ENCODE measurements at regions not wholly inside any gene's neighbourhood (a gene's known extent, or its start where the extent isn't known, plus 50 kb on each side); places are given as distances from the start of the nearest gene placed in this dataset.

GRCh38 chr21:16145052-16145451 lies 415.3 kb downstream of the USP25 start:
- no peak for TF ChIP-seq CTCF (IDR thresholded peaks at IDR 0.05; ENCODE audit: insufficient read depth in 1 of 2, low read depth in 1 of 2, low read length in 1 of 2, severe bottlenecking in 1 of 2, unreplicated experiment in 1 of 2)
- H3K27me3 ChIP-seq (replicated peaks; ENCODE audit: control insufficient read depth, insufficient read depth, low read length), result no peaks in the 10 kb centered on the region
- ChIA-PET CTCF (no interaction called here), POLR2A (no interaction called here)
- no peak overlapping the region for H3K4me3 Mint-ChIP-seq (ENCODE audit: unreplicated experiment)
- intact Hi-C loops (cut with micrococcal nuclease; ENCODE audit: unreplicated experiment), result no loop called here
- H3K27me3 Mint-ChIP-seq (ENCODE audit: insufficient read depth, unreplicated experiment), result peaks cover 9% of the 10 kb centered on the region
- H3K9me3 ChIP-seq, result no peaks in the 10 kb centered on the region
- H3K9me3 Mint-ChIP-seq (ENCODE audit: unreplicated experiment), result no peaks in the 10 kb centered on the region
- no peaks in the 10 kb centered on the region for H3K4me1 Mint-ChIP-seq (ENCODE audit: low read depth, unreplicated experiment)
- BruUV-seq (replicated peaks), result no TSS peak
- H3K36me3 Mint-ChIP-seq (ENCODE audit: insufficient read depth, unreplicated experiment), result no peaks in the 10 kb centered on the region
- H3K4me3 ChIP-seq (ENCODE audit: low read depth, low read length), result no peak overlapping the region
- no peak overlapping the region for H3K27ac Mint-ChIP-seq (ENCODE audit: unreplicated experiment)
- DNase-seq, result no peak
- no peaks in the 10 kb centered on the region for H3K4me1 ChIP-seq
- H3K36me3 ChIP-seq (ENCODE audit: control insufficient read depth, insufficient read depth, low read length), result no peaks in the 10 kb centered on the region

- CTCF ChIA-PET, result no interaction called here
- H3K27me3 Mint-ChIP-seq (ENCODE audit: insufficient read depth, unreplicated experiment), result peaks cover 9% of the 10 kb centered on the region
Observed at GRCh38 chr21:16145479-16145878, 415.7 kb downstream of the USP25 start.

GRCh38 chr21:16154321-16154720 lies 424.5 kb downstream of the USP25 start:
- H3K4me1 ChIP-seq, result no peaks in the 10 kb centered on the region
- H3K9me3 ChIP-seq, result no peaks in the 10 kb centered on the region
- H3K27me3 Mint-ChIP-seq (ENCODE audit: insufficient read depth, unreplicated experiment), result peaks cover 2% of the 10 kb centered on the region
- H3K27ac Mint-ChIP-seq (ENCODE audit: unreplicated experiment), result no peak overlapping the region
- intact Hi-C loops (cut with micrococcal nuclease; ENCODE audit: unreplicated experiment), result no loop called here
- CTCF ChIA-PET, result no interaction called here
- no peak overlapping the region for H3K4me3 ChIP-seq (ENCODE audit: low read depth, low read length)
- no peak for DNase-seq
- POLR2A ChIA-PET, result no interaction called here
- no TSS peak for BruUV-seq (replicated peaks)
- H3K36me3 Mint-ChIP-seq (ENCODE audit: insufficient read depth, unreplicated experiment), result no peaks in the 10 kb centered on the region
- H3K9me3 Mint-ChIP-seq (ENCODE audit: unreplicated experiment), result no peaks in the 10 kb centered on the region
- no peaks in the 10 kb centered on the region for H3K27me3 ChIP-seq (replicated peaks; ENCODE audit: control insufficient read depth, insufficient read depth, low read length)
- H3K36me3 ChIP-seq (ENCODE audit: control insufficient read depth, insufficient read depth, low read length), result no peaks in the 10 kb centered on the region
- no peak for TF ChIP-seq CTCF (IDR thresholded peaks at IDR 0.05; ENCODE audit: insufficient read depth in 1 of 2, low read depth in 1 of 2, low read length in 1 of 2, severe bottlenecking in 1 of 2, unreplicated experiment in 1 of 2)
- no peaks in the 10 kb centered on the region for H3K4me1 Mint-ChIP-seq (ENCODE audit: low read depth, unreplicated experiment)
- H3K4me3 Mint-ChIP-seq (ENCODE audit: unreplicated experiment), result no peak overlapping the region

More at GRCh38 chr21:16145479-16145878, 415.7 kb downstream of the USP25 start:
- Histone ChIP-seq H3K27me3 (replicated peaks; ENCODE audit: control insufficient read depth, insufficient read depth, low read length) (no peaks in the 10 kb centered on the region), H3K9me3 (no peaks in the 10 kb centered on the region), H3K4me3 (ENCODE audit: low read depth, low read length) (no peak overlapping the region), H3K36me3 (ENCODE audit: control insufficient read depth, insufficient read depth, low read length) (no peaks in the 10 kb centered on the region), H3K4me1 (no peaks in the 10 kb centered on the region)
- H3K4me3 Mint-ChIP-seq (ENCODE audit: unreplicated experiment), result no peak overlapping the region
- H3K9me3 Mint-ChIP-seq (ENCODE audit: unreplicated experiment), result no peaks in the 10 kb centered on the region
- intact Hi-C loops (cut with micrococcal nuclease; ENCODE audit: unreplicated experiment), result no loop called here
- POLR2A ChIA-PET, result no interaction called here
- no TSS peak for BruUV-seq (replicated peaks)
- no peak for DNase-seq
- no peak overlapping the region for H3K27ac Mint-ChIP-seq (ENCODE audit: unreplicated experiment)
- no peaks in the 10 kb centered on the region for H3K4me1 Mint-ChIP-seq (ENCODE audit: low read depth, unreplicated experiment)
- TF ChIP-seq CTCF (IDR thresholded peaks at IDR 0.05; ENCODE audit: insufficient read depth in 1 of 2, low read depth in 1 of 2, low read length in 1 of 2, severe bottlenecking in 1 of 2, unreplicated experiment in 1 of 2), result no peak
- no peaks in the 10 kb centered on the region for H3K36me3 Mint-ChIP-seq (ENCODE audit: insufficient read depth, unreplicated experiment)
